SK-N-DZ (cell line): ENCODE measurements at regions not wholly inside any gene's neighbourhood (a gene's known extent, or its start where the extent isn't known, plus 50 kb on each side); places are given as distances from the start of the nearest gene placed in this dataset.

Source experiments
- DNase-seq: peaks from one replicate; pipeline ENCODE4 v3.0.0-alpha.2; 2015; ENCODE audit warnings: low spot score
- small RNA-seq, 2 experiments: library from RNA; depleted of rRNA; stranded (forward); fragments of <200 nt; gene quantifications; one replicate each; pipeline ENCODE3, GENCODE V24; 2014

DNA sequence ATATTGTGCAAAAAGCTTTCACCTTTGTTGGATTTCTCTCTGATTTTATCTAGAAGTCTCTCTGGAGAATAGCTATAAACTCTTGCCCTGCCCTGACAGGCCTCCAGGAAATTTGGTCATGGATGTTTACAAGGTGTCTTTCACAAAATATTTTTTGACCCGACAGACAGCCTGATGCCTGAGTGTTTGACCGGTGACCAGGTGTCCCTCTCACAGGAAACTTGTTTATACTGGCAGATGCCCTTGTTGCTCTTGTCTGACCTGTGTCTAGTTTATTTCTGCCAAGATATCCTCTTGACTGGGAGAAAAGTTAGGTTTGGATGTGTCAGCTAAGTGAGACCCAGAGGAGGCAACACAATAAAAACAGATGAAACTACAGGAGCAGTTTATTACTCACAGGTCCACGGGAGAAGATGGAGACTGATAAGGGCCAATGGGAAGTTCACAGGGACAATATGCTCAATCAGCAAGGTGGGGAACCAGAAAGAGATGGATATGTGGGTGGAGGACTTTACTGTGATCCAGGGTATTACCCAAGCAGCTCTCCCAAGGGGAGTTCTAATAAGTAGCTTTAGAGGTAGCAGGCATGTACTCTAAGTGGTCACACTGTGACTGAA is 243.3 kb downstream of the ARAP2 start:
- no peak for DNase-seq

- DNase-seq, result no peak
Measured at GRCh38 chr4:36003051-36003450, 241.3 kb downstream of the ARAP2 start.

DNA sequence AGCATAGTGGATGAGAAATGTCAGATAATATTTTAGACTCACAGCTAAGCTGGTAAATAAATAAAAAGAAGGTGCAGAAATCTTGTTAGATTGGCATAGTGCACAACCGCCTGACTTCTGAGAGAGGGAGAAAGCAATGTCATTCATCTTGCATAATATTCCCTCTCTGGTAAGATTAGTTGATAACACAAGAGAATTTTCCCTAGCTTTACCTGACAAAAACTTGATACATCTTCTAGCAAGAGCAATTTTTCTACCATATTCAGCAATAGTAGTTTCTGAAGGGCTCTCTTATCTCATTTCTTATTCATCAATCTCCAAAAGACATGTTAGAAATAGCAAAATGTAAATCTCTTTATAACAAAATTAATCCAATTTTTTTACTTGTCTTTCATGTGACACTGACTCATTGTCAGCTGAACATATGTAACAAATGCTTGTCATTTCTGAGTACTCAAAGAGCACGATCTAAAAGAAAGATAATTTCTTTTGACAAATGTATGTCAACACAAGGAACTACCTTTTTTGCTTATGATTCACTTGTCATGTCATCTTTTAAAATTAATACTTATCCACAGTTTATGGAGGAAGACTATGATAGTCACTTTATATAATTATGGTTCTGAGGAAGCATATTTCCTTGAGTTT is 240.0 kb downstream of the ARAP2 start:
- no peak for DNase-seq

DNA sequence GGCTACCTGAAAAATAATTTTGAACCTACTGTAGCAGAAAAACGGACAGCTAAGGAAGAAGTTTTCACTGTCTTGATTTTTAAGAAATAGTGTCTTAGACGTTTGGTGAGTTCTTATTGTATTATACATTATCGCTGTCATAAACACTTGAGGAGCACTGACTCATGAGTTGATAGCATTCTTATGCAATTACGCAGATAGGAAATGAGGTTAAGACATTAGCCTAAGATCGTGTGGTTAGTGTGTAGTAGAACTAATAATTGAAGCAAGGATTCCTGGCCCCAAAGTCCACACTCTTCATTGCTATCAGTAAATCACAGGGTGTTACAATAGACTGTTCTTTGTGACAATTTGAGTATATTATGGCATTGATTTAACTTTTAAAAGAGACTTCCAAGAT is 238.1 kb downstream of the ARAP2 start:
- no peak for DNase-seq

DNA sequence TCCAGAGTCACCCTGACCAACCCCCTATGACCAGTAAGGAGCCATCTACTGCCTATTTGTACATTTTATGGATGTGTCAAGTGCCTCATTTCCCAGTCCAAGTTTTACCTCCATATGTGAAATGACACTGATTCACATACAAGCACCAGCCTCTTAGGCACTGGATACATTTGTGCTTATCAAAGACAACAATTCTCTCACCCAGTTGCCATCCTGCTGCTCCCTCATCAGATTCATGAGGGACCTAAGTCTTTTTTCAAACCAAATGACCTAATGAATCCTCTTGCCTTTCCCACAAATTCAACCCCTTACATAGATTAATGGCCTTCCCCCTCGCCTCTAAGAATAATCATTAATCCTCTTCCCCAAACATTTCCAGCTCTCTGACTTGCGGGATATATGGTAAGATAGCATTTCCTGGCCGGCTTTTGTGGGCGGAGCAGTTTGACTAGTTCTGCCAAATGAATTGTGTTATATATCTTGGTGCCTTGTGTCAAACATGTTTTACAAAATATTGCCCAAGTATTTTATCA is 233.9 kb downstream of the ARAP2 start:
- no peak for DNase-seq

DNA sequence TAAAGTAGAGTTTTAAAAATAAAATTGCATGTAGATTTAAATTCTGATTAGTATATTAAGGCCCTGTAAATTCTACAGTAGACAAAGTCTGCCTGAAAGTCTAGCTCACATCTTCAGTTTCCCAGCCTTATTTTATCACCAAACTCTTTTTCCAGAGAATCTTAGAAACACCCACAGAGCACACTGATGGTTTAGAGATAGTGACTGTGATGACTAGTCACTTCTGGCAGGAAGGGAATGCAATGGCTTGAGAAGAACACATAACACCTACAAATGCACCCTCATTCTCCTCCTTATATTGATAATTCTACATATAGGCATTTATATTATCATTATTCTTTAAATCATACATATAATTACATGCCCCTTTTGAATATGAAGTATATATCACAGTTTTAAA is 232.9 kb downstream of the ARAP2 start:
- DNase-seq, result no peak

DNA sequence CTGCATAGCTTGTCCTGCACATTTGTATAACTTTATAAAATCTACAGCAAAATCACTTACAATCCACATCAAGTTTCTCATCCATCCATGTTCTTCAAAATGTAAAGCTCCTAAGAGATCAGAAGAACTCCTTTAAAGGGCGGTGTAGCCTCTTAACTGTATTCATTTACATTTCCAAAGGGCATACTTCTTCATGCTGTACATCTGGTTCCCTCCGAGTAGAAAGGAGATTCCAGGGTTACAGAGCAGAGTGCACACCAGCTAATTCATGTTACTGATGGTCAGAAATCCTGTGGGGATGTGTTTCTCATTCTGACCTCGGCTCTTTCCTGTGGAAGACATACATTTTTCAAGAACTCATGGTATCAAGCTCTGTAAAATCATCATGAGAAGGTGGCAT is 231.8 kb downstream of the ARAP2 start:
- no peak for DNase-seq

GRCh38 chr4:36013206-36013605 is 231.1 kb downstream of the ARAP2 start:
- no peak for DNase-seq

Small RNAs in the stretch of these regions (small RNA-seq; reads per million reads assigned to genes)
- gene AC097535.2, result 0 reads per million in 2 experiments
- gene RF01210, result 0 to 0.08 reads per million in 2 experiments
- 0 reads per million in 2 experiments for gene RNU6-573P
